GM21576 (cell line): ENCODE measurements at regions not wholly inside any gene's neighbourhood (a gene's known extent, or its start where the extent isn't known, plus 50 kb on each side); places are given as distances from the start of the nearest gene placed in this dataset.
"Not testable (repeated sequence)": the region's sequence is repeated elsewhere in the genome, so short reads cannot be mapped to it uniquely, and the experiment has no call there.

Experiments used
- ATAC-seq: cut with Tn5 transposase; IDR thresholded peaks from one replicate; pipeline ENCODE4 v1.9.1; 2021; ENCODE audit warnings: mild to moderate bottlenecking, moderate library complexity; ENCODE audit not compliant: unreplicated experiment

DNA sequence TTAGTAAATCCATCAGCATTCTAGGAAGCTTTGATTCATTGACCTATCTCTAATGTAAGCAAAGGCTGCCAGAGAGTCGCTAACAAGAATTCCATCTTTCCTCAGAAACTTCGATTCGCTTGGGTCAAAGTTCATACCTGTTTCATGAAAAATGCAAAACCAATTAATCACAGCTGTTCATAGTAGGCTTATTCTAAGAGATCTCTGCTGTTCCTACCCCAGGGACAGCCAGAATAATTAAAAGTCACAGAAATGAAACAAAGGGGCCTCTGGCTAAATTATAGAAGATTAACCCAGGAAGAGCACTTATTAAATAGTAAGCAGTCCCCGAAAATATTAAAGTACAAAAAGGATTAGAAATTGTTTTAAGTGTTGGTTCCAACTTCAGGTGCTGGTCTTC, 280.1 kb upstream of the FRG2C start:
- ATAC-seq: not testable (repeated sequence)

- not testable (repeated sequence) for ATAC-seq
Measured at GRCh38 chr3:75388486-75389124, 275.5 kb upstream of the FRG2C start.

DNA sequence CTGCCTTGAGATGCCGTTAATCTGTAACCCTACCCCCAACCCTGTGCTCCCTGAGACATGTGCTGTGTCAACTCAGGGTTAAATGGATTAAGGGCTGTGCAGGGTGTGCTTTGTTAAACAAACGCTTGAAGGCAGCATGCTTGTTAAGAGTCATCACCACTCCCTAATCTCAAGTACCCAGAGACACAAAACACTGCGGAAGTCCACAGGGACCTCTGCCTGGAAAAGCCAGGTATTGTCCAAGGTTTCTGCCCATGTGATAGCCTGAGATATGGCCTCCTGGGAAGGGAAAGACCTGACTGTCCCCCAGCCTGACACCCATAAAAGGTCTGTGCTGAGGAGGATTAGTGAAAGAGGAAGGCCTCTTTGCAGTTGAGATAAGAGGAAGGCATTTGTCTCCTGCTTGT, 270.8 kb upstream of the FRG2C start:
- not testable (repeated sequence) for ATAC-seq

DNA sequence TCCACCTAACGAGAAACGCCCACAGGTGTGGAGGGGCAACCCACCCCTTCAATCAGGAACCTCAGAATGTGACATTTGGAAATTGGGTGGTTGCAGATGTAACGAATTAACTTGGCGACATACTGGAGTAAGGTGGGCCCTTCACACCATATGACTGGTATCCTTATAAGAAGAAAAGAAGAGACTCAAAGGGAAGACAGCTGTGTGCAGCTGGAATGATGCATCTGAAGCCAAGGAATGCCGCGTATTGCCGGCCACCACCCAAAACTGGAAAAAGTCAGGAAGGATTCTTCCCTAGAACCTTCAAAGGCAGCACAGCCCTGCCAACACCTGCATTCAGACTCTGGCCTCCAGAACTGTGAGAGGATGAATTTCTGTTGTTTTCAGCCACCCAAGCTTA, 270.0 kb upstream of the FRG2C start:
- not testable (repeated sequence) for ATAC-seq

DNA sequence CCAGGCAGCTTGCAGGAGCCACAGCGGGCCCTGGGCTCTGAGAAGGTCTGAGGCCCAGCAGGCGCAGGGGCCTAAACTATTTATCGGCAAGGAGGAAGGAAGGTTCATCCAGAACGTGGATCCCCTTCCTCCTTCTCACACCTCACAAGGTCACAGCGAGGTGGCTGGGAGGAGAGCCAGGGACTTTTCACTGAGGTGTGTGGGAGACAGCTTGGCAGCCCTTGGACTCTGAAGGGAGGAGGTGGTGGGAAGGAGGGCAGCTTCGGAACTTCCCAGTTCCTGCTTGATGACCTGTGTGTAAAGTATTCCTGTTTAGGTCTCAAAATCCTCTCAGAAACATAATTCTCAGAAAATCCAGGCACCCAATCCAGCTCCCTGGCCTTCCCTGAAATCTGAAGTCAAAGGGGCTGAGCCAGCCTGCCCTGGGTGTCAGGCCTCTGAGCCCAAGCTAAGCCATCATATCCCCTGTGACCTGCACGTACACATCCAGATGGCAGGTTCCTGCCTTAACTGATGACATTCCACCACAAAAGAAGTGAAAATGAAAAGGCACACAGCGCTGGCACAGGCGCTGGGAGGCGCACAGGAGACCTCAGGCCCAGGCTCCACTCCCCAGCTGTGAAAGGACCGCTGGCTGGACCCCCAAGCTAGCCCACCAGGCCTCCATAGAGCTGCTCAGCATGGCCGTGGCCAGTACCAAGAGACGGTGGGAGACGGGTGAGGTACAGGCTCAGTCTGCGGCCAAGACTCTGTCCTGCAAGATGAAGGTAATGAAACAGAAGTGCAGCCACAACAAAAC, 269.4 kb upstream of the FRG2C start:
- not testable (repeated sequence) for ATAC-seq

GRCh38 chr3:75395580-75396315, 268.4 kb upstream of the FRG2C start:
- ATAC-seq: no peak

- ATAC-seq: no peak
Measured at GRCh38 chr3:75396316-75396802, 267.8 kb upstream of the FRG2C start.

DNA sequence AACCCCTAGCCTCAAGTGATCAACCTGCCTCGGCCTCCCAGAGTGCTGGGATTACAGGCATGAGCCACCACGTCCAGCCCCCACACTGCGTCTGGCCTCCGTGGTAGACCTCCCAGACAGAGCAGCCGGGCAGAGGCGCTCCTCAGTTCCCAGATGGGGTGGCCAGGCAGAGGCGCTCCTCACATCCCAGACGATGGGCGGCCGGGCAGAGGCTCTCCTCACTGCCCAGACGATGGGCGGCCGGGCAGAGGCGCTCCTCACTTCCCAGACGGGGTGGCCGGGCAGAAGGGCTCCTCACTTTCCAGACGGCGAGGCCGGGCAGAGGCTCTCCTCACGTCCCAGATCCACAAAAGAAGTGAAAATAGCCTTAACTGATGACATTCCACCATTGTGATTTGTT, 266.6 kb upstream of the FRG2C start:
- not testable (repeated sequence) for ATAC-seq

DNA sequence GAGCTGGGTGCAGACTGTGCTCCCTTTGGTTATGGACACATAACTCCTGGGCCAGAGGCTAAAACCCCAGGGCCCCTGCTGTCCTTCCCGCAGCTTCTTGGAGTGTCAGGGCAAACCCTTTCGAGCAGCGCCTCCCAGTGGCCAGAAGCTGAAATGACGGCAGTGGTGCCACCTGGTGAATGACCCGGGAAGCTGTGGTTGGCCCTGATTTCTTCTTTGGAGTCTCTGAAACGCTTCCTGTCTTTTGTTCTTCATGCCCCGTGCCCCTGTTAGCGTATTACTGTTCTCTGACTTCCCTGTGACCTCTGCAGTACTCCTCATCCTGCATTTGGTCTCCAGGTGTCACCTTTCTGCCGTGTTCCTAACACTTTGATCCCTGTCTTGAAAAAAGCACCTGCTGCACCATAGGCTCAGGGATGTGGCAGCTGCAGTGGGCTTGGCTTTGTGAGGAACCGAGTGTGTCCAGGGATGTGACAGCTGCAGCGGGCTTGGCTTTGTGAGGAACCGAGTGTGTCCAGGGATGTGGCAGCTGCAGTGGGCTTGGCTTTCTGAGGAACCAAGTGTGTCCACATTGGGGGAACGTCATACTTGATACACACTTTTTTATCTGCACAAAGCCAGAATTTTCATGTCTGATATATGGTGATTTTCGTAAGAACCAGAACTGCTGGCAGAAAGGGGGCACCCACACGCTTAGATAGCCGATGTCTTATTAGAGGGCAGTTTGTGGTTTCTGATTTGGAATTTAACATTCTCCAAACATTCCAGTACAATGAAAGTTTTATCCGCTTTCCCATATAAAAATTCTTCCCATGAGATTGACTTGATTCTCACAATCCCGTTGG, 241.8 kb upstream of the FRG2C start:
- ATAC-seq: not testable (repeated sequence)

- ATAC-seq: not testable (repeated sequence)
Measured at GRCh38 chr3:75425379-75425778, 238.7 kb upstream of the FRG2C start.

- not testable (repeated sequence) for ATAC-seq
Measured at GRCh38 chr3:75427486-75427885, 236.6 kb upstream of the FRG2C start.

GRCh38 chr3:75427906-75428305, 236.2 kb upstream of the FRG2C start:
- ATAC-seq: not testable (repeated sequence)

DNA sequence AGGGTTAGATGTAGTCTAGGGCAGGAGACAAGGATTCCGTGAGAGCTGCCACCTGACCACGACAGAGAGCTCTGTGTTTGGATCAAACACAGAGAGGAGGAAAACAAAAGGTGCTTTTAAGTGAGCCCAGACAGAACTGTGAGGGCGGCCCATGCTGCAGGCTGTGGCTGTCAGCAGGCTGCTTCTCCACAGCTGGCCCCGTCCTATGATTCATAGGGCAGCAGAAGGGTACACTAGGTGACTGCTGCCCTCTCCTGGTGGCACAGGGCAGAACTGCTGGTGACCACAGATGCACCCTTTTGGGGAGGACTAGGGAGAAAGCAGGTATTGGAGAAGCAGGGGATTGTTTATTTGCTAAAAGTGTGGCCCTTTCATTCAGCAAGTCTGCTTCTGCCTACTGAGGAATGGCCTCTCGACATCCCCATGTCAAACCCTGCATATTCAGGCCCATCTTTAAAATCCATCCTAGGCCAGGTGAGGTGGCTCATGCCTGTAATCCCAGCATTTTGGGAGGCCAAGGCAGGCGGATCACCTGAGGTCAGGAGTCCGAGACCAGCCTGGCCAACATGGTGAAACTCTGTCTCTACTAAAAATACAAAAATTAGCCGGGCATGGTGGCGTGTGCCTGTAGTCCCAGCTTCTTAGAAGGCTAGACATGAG, 234.4 kb upstream of the FRG2C start:
- ATAC-seq: not testable (repeated sequence)

GRCh38 chr3:75430406-75430805, 233.7 kb upstream of the FRG2C start:
- not testable (repeated sequence) for ATAC-seq

DNA sequence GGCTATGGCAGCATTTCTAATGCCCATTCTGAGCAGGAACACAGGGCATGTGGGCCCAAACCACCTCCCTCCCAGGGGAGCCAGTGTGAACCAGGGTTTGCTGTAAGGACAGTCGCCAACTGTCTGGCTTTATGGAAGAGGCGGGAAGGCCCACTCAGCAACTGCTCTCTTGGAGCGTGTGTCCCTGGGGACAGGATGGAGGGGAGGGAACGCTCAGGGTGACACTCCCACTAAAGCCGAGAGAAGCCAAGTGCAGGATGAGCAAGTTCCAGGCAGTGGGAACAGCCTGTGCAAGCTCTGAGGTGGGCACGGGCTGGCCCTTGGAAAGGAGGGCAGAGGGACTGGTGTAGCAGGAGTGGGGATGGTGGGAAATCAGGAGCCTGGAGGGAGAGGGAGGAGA, 233.0 kb upstream of the FRG2C start:
- ATAC-seq: not testable (repeated sequence)

DNA sequence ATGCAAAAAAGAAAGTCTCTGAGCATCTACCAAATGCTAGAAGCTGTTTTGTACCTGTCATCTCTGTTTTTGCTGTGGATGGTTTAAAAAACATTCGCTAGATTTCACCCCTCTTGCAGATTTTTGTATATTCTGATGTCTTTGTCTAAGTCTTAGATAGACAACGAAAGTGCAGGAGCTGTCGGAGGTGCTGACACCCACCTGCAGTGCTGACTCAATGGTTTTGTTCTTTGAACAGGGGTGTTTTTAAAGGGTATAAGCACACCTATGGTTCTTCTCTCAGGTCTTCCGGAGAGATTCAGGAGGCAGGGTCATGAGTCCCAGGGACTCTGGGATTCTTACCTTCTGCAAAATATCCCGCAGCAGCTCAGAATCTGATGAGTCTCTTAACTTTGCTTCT, 231.7 kb upstream of the FRG2C start:
- ATAC-seq: not testable (repeated sequence)

GRCh38 chr3:75432885-75433284, 231.2 kb upstream of the FRG2C start:
- ATAC-seq: not testable (repeated sequence)

DNA sequence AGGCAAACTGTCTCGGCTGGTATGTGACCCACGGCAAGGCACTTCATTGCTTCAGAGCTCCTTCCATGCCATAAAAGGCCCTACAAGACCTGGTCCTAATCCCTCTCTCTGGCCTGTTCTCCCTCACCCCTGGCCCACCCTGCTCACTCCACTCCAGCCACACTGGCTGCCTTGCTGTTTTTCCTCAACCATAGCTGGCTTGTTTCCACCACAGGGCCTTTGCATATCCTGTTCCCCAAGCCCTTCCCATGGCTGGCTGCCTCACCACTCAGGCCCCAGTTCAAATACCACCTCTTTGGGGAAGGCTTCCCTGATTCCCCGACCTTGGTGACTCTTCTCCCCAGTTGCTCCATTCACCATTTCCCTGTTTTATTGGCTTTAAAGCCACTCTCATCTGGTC, 230.8 kb upstream of the FRG2C start:
- ATAC-seq: not testable (repeated sequence)

DNA sequence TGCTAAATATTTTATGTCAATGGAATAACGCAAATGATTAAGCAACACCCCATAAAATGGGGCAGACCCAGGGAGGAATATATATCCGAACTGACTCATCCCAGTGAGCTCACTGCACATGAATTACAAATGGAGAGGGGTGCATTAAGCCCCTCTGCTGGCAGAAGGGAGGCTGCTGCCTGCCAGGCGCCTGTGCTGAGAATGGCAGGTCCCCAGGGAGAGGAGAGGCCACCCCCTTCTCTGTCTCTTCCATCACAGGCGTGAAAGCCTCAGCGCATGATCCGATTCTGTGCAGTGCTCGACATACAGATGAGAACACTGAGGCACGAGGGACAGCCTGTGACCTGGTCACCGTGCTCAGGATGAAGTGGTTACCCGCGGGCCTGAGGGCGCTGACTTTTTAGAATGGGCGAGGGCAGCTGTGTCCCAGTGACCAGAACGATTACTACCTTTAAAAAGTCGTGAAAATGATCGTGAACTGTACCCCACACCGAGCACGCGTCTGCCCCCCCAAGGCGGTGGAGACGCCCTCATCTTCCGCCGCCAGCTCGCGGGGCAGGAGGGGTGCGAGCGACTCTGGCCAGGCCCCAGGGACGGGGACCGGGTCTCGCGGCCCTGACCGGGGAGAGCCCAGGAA, 229.7 kb upstream of the FRG2C start:
- not testable (repeated sequence) for ATAC-seq
